GM12872 (cell line): ENCODE measurements at regions not wholly inside any gene's neighbourhood (a gene's known extent, or its start where the extent isn't known, plus 50 kb on each side); places are given as distances from the start of the nearest gene placed in this dataset.

Experiments
- TF ChIP-seq, protein P1 (sequence below): IDR thresholded peaks from 3 replicates; pipeline ENCODE4 v1.5.1; 2011; ENCODE audit warnings: low read depth, mild to moderate bottlenecking, low read length, moderate library complexity; ENCODE audit not compliant: insufficient read depth

DNA sequence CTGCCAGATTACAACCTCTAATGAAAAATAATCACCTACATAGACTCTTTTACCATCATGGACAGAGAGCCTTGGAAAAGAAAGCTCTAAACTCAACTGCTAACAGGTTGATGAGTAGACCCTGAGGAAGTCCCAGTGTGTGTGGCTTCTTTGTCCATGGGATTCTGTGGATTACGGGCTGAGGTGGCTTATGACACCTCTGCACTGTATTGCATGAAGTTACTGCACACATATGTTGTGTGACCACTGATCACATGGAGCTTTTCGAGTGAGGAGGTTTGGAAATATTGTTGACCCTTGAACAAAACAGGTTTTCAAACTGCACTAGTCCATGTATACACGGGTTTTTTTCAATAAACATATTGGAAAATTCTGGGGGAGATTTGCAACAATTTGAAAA lies 124.4 kb downstream of the RIN2 start:
- TF ChIP-seq, protein P1, sequence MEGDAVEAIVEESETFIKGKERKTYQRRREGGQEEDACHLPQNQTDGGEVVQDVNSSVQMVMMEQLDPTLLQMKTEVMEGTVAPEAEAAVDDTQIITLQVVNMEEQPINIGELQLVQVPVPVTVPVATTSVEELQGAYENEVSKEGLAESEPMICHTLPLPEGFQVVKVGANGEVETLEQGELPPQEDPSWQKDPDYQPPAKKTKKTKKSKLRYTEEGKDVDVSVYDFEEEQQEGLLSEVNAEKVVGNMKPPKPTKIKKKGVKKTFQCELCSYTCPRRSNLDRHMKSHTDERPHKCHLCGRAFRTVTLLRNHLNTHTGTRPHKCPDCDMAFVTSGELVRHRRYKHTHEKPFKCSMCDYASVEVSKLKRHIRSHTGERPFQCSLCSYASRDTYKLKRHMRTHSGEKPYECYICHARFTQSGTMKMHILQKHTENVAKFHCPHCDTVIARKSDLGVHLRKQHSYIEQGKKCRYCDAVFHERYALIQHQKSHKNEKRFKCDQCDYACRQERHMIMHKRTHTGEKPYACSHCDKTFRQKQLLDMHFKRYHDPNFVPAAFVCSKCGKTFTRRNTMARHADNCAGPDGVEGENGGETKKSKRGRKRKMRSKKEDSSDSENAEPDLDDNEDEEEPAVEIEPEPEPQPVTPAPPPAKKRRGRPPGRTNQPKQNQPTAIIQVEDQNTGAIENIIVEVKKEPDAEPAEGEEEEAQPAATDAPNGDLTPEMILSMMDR = no peak

DNA sequence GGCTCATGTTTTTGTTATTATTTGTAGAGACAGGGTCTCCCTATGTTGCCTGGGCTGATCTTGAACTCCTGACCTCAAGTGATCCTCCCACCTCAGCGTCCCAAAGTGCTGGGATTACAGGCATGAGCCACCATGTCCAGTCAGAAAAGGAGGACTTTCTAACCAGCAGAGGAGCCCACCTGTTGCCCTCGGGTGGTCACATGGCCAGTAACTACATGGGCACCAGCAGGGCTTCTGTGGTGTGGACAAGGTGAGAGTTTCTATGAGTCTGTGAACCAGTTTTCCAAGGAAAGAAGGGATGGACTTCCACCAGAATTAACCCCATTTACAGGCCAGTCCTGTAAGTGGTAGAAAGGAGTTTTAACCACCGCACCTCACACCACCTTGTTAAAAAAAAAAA lies 125.4 kb downstream of the RIN2 start:
- TF ChIP-seq, protein P1 = no peak

DNA sequence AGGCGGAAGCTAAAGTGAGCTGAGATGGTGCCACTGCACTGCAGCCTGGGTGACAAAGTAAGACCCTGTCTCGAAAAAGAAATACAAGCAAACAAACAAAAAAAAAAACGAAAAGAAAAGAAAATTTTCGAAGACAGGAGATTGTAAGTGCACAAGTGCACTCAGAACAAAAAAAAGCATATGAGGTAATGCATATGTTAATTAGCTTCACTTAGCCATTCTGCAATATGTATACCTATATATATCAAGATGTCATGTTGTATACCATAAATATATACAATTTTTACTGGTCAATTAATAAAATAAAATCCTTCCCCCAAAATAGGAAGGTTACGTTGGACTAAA lies 127.5 kb downstream of the RIN2 start:
- TF ChIP-seq, protein P1 = no peak

DNA sequence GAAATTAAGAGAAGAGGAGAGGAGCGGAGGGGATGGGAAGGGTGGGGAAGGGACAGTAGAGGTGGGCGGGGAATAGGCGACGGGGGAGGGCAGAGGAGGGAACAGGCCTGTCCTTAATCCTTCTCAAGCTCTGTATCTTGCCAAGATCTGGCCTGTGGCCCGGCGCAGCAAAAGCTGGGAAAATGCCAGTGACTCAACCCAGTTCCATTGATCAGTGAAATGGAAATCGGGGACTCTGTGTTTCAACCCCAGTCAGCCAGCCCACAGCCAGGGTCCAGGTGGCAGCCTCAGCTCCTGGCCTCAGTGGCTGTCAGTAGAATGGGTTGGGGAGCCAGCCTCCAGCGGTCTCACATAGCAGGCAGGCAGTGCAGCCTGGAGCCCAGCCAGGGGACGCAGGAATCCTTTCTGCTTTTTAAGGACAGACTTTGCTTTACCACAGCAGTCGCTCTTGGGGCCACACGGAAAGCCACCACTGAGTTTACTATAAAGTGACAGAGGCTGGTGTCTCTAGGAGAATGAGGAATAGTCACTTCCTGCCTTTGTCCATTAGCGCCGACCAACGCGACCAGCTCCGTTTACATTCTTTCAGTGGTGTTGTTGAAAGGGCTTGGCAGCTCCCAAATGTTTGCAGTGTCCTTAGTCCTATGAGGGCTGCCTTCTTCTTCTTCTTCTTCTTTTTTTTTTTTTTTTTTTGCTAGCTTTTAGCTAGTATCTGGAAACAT lies 128.0 kb downstream of the RIN2 start:
- TF ChIP-seq, protein P1 = no peak

DNA sequence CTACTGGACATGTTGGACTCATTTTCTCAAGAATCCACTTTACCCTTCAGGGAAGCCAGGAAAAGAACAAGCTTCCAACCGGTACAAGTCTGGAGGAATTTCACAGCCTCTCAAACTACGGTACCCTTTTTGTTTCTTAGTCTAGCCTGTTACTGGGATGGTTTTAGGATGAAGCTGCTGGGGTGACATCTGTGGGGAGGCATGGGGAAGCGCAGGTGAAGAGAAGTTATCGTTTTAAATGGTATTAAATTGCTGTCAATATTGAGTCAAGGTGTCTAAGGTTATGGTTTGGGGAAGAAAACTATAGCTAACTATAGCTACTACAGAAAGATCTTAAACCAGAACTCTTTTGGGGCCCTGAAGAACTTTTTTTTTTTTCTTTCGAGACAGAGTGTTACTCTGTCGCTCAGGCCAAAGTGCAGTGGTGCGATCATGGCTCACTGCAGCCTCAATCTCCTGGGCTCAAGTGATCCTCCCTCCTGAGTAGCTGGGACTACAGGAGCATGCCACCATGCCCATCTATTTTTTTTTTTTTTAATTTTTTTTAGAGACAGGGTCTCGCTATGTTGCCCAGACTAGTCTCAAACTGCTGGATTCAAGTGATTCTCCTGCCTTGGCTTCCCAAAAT lies 128.7 kb downstream of the RIN2 start:
- TF ChIP-seq, protein P1 = no peak

DNA sequence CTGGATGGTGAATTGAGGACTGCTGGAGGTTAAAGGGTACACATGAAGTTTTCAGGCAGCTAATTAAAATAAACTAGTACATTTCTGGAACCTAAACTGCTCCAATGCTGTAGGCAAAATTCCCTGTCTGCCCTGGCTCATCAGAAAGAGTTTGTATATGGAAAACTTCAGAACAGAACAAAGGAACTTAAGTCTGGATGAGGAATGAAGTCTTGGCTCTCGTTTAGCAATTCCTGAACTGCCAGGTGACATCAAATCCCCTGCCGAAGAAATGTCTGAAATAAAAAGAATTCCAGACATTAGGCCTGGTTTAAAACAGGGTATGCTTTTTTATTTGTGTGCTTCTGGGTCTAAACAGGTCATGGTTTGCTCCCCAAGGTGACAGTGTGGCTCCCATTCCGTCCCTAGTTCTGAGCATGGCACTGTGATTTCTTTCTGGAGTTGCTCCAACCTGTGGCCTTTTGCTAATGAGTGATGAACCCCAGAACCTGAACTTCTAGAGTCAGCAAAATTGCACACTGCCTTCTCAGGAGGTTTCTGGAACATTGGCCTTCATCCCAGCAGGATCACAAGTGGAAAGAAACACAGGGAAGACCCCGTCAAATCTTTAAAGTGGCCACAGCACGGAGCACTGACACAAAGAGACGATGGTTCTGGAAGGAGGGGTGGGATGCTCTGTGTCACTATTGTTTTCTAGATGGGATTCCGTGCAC lies 129.4 kb upstream of the NAA20 start:
- TF ChIP-seq, protein P1 = no peak

DNA sequence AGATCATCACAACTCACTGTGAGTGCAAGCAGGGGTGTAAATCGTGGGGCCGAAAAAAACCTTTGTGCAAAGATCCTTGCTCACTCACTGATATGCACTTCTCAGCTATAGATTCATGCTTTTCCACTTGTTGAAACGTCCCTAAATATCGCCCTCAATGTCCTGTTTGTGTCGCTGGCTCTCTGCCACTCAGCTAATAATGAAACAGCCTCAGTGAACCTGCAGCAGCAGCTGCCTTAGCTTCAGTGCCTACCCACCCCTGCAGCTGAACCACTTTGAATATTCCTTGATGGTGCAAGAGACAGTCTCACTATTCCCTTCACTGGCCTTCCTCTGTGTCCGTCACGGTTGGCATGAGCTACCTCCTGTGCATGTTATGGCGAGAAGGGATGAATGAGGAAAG lies 128.9 kb upstream of the NAA20 start:
- TF ChIP-seq, protein P1 = no peak
